CD4-positive, CD25-positive, alpha-beta regulatory T cell (primary cell): ENCODE measurements at regions not wholly inside any gene's neighbourhood (a gene's known extent, or its start where the extent isn't known, plus 50 kb on each side); places are given as distances from the start of the nearest gene placed in this dataset.

ENCODE experiments used
- ATAC-seq, 2 donors: fragments of 150-1000 bp; cut with Tn5 transposase; one replicate each; pipeline ENCODE4 v1.10.0; 2021; ENCODE audit warnings: low read depth in 2 of 2, moderate number of reproducible peaks in 2 of 2, moderate library complexity in 1 of 2
- DNase-seq, 3 donors: peaks; one replicate each; pipeline versions ENCODE4 v3.0.0 to v3.0.0-alpha.2; 2012 to 2022; ENCODE audit warnings: mixed read lengths in 1 of 3
- H3K27ac ChIP-seq: one replicate; pipeline ENCODE4 v1.7.0; 2013; ENCODE audit warnings: mild to moderate bottlenecking, low read length; ENCODE audit not compliant: insufficient read depth, poor library complexity, severe bottlenecking
- H3K27me3 ChIP-seq: one replicate; pipeline ENCODE4 v1.7.0; 2013; ENCODE audit warnings: low read length; ENCODE audit not compliant: control insufficient read depth, insufficient read depth
- H3K36me3 ChIP-seq: one replicate; pipeline ENCODE4 v1.7.0; 2013; ENCODE audit warnings: mild to moderate bottlenecking, low read length, moderate library complexity; ENCODE audit not compliant: control insufficient read depth, insufficient read depth
- H3K4me1 ChIP-seq: 2 replicates; pipeline ENCODE4 v1.7.0; 2013; ENCODE audit warnings: mild to moderate bottlenecking, low read length; ENCODE audit not compliant: insufficient read depth, control insufficient read depth, poor library complexity, severe bottlenecking
- H3K4me3 ChIP-seq: one replicate; pipeline ENCODE4 v1.7.0; 2013; ENCODE audit warnings: low read depth, mild to moderate bottlenecking, low read length, moderate library complexity
- H3K9me3 ChIP-seq, 2 experiments: 1 replicate in 1 of 2; 2 replicates in 1 of 2; pipeline ENCODE4 v1.7.0; 2013; ENCODE audit warnings: low read length in 2 of 2, mild to moderate bottlenecking in 1 of 2, moderate library complexity in 1 of 2; ENCODE audit not compliant: control insufficient read depth in 2 of 2
- H3K27ac Mint-ChIP-seq, 3 donors: one replicate each; pipeline ENCODE4 v1.8.0; 2020 to 2022; ENCODE audit warnings: mild to moderate bottlenecking in 3 of 3, mixed read lengths in 3 of 3, moderate library complexity in 2 of 3
- H3K27me3 Mint-ChIP-seq: one replicate; pipeline ENCODE4 v1.8.0; 2022; ENCODE audit warnings: mild to moderate bottlenecking, mixed read lengths
- H3K36me3 Mint-ChIP-seq: one replicate; pipeline ENCODE4 v1.8.0; 2020; ENCODE audit warnings: mixed read lengths
- H3K4me1 Mint-ChIP-seq, 4 donors: one replicate each; pipeline ENCODE4 v1.8.0; 2020 to 2022; ENCODE audit warnings: mixed read lengths in 4 of 4, mild to moderate bottlenecking in 1 of 4
- H3K4me3 Mint-ChIP-seq, 4 donors: one replicate each; pipeline ENCODE4 v1.8.0; 2020 to 2022; ENCODE audit warnings: mild to moderate bottlenecking in 4 of 4, mixed read lengths in 4 of 4, moderate library complexity in 3 of 4
- H3K9me3 Mint-ChIP-seq, 7 donors: one replicate each; pipeline ENCODE4 v1.8.0; 2020 to 2022; ENCODE audit warnings: mixed read lengths in 7 of 7, mild to moderate bottlenecking in 3 of 7, moderate library complexity in 2 of 7

DNA sequence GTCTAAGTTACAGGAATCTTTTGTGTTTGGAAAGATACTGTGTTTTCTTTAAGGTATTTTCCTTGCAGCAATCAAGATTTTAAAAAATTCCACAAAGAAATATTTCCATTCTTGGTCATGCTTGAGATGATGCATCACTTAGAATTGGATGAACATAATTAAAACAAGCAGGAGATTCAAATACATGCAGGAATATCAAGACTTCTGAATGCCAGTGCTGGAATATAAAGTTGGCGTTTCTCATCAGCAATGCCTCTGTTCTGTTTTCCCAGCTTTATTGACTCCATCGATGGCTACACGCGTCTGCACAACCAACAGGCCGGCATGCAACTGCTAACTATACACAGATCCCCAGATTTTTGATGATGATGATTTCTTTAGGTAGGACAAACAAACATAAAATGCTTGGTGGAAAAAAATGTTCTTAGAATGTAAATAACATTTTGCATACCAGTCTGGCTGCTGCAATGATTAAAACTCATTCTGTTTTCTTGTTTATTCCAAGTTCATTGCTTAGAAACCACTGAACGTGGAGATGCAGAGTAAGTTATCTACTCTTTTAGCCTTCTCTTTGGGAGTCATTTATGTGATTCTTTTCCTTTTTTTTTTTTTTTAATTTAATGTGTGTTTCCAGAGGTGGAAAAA, 91.3 kb upstream of the FAM171A1 start:
- H3K4me1 Mint-ChIP-seq, result peaks cover 0 to 7% (median 0%) of the 10 kb centered on the region in 4 donors
- H3K36me3 ChIP-seq, result no peaks in the 10 kb centered on the region
- no peak overlapping the region for H3K4me3 ChIP-seq
- H3K36me3 Mint-ChIP-seq, result no peaks in the 10 kb centered on the region
- H3K9me3 Mint-ChIP-seq, result peaks cover 0 to 11% (median 3%) of the 10 kb centered on the region in 7 donors
- H3K27me3 ChIP-seq, result peaks cover 6% of the 10 kb centered on the region
- H3K4me1 ChIP-seq, result no peaks in the 10 kb centered on the region
- peaks cover 8% of the 10 kb centered on the region for H3K27me3 Mint-ChIP-seq
- H3K27ac Mint-ChIP-seq, result no peak overlapping the region
- ATAC-seq (no peak), DNase-seq (no peak)
- H3K9me3 ChIP-seq, result peaks cover 0 to 4% of the 10 kb centered on the region in 2 experiments
- no peak overlapping the region for H3K27ac ChIP-seq
- H3K4me3 Mint-ChIP-seq, result no peak overlapping the region

GRCh38 chr10:15461353-15462108, 90.4 kb upstream of the FAM171A1 start:
- peak in 1 of 3 donors; percentile 5 for DNase-seq
- no peak overlapping the region for H3K27ac Mint-ChIP-seq

GRCh38 chr10:15460661-15461060, 89.6 kb upstream of the FAM171A1 start:
- Mint-ChIP-seq H3K9me3 (peaks cover 0 to 11% (median 3%) of the 10 kb centered on the region in 7 donors), H3K4me1 (peaks cover 0 to 7% (median 0%) of the 10 kb centered on the region in 4 donors), H3K4me3 (no peak overlapping the region), H3K27me3 (peaks cover 8% of the 10 kb centered on the region), H3K27ac (no peak overlapping the region), H3K36me3 (no peaks in the 10 kb centered on the region)
- peaks cover 0 to 4% of the 10 kb centered on the region in 2 experiments for H3K9me3 ChIP-seq
- H3K36me3 ChIP-seq, result no peaks in the 10 kb centered on the region
- DNase-seq (no peak), ATAC-seq (no peak)
- no peak overlapping the region for H3K27ac ChIP-seq
- no peaks in the 10 kb centered on the region for H3K4me1 ChIP-seq
- no peak overlapping the region for H3K4me3 ChIP-seq
- peaks cover 12% of the 10 kb centered on the region for H3K27me3 ChIP-seq

More at GRCh38 chr10:15461353-15462108, 90.4 kb upstream of the FAM171A1 start:
- H3K27ac ChIP-seq, result no peak overlapping the region
- H3K27me3 ChIP-seq, result peaks cover 12% of the 10 kb centered on the region
- H3K4me3 Mint-ChIP-seq, result no peak overlapping the region
- ATAC-seq, result no peak
- H3K4me1 Mint-ChIP-seq, result peaks cover 0 to 7% (median 0%) of the 10 kb centered on the region in 4 donors
- H3K9me3 Mint-ChIP-seq, result peaks cover 0 to 11% (median 3%) of the 10 kb centered on the region in 7 donors
- H3K9me3 ChIP-seq, result peaks cover 0 to 4% of the 10 kb centered on the region in 2 experiments
- no peak overlapping the region for H3K4me3 ChIP-seq
- H3K27me3 Mint-ChIP-seq, result peaks cover 8% of the 10 kb centered on the region
- H3K4me1 ChIP-seq, result no peaks in the 10 kb centered on the region
- no peaks in the 10 kb centered on the region for H3K36me3 ChIP-seq
- H3K36me3 Mint-ChIP-seq, result no peaks in the 10 kb centered on the region

GRCh38 chr10:15459218-15459617, 88.1 kb upstream of the FAM171A1 start:
- Histone ChIP-seq H3K9me3 (peaks cover 0 to 4% of the 10 kb centered on the region in 2 experiments), H3K27ac (no peak overlapping the region), H3K27me3 (peaks cover 12% of the 10 kb centered on the region), H3K4me1 (no peaks in the 10 kb centered on the region), H3K36me3 (no peaks in the 10 kb centered on the region), H3K4me3 (no peak overlapping the region)
- H3K36me3 Mint-ChIP-seq, result no peaks in the 10 kb centered on the region
- no peak for DNase-seq
- no peak for ATAC-seq
- H3K9me3 Mint-ChIP-seq, result peaks cover 0 to 11% (median under 1%) of the 10 kb centered on the region in 7 donors
- H3K4me3 Mint-ChIP-seq, result no peak overlapping the region
- H3K27ac Mint-ChIP-seq, result no peak overlapping the region
- H3K4me1 Mint-ChIP-seq, result peaks cover 0 to 7% (median 0%) of the 10 kb centered on the region in 4 donors
- peaks cover 16% of the 10 kb centered on the region for H3K27me3 Mint-ChIP-seq

- Mint-ChIP-seq H3K27me3 (peaks cover 23% of the 10 kb centered on the region), H3K4me1 (peaks cover 0 to 7% (median 0%) of the 10 kb centered on the region in 4 donors), H3K9me3 (no peaks in the 10 kb centered on the region), H3K4me3 (no peak overlapping the region), H3K36me3 (no peaks in the 10 kb centered on the region), H3K27ac (no peak overlapping the region)
- Histone ChIP-seq H3K36me3 (no peaks in the 10 kb centered on the region), H3K9me3 (no peaks in the 10 kb centered on the region), H3K27ac (no peak overlapping the region), H3K4me1 (no peaks in the 10 kb centered on the region), H3K4me3 (no peak overlapping the region), H3K27me3 (peaks cover 16% of the 10 kb centered on the region)
- ATAC-seq, result no peak
- no peak for DNase-seq
Measured at GRCh38 chr10:15457382-15457781, 86.3 kb upstream of the FAM171A1 start.

DNA sequence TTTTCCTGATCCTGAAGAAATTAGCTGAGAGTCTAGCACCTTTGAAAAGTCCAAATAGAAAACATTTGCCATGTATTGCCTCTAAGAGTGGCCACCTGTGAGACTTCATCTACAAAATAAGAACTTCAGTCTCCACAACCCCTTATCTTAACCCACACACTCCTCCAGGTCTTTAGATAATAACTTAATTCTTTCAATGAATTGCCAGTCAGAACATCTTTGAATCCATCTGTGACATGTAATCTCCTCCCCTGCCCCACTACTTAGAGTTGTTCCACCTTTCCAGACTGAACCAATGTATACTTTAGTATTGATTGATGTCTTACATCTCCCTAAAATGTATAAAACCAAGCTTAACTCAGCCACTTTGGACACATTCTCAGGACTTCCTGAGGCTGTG, 84.4 kb upstream of the FAM171A1 start:
- peaks cover 0 to 1% (median 0%) of the 10 kb centered on the region in 7 donors for H3K9me3 Mint-ChIP-seq

GRCh38 chr10:15453926-15454325, 82.8 kb upstream of the FAM171A1 start:
- Mint-ChIP-seq H3K4me1 (peaks cover 0 to 7% (median 0%) of the 10 kb centered on the region in 4 donors), H3K27me3 (peaks cover 32% of the 10 kb centered on the region), H3K9me3 (peaks cover 0 to 2% (median 0%) of the 10 kb centered on the region in 7 donors), H3K4me3 (no peak overlapping the region), H3K36me3 (no peaks in the 10 kb centered on the region), H3K27ac (no peak overlapping the region)
- Histone ChIP-seq H3K9me3 (no peaks in the 10 kb centered on the region), H3K4me3 (no peak overlapping the region), H3K27me3 (peaks cover 18% of the 10 kb centered on the region), H3K27ac (no peak overlapping the region), H3K36me3 (no peaks in the 10 kb centered on the region), H3K4me1 (no peaks in the 10 kb centered on the region)
- no peak for ATAC-seq
- DNase-seq, result no peak

More for the DNA sequence above, 84.4 kb upstream of the FAM171A1 start:
- DNase-seq (no peak), ATAC-seq (no peak)
- peaks cover 32% of the 10 kb centered on the region for H3K27me3 Mint-ChIP-seq
- no peaks in the 10 kb centered on the region for H3K36me3 Mint-ChIP-seq
- H3K4me1 Mint-ChIP-seq, result peaks cover 0 to 7% (median 0%) of the 10 kb centered on the region in 4 donors
- H3K27ac ChIP-seq, result no peak overlapping the region
- H3K27ac Mint-ChIP-seq, result no peak overlapping the region
- H3K36me3 ChIP-seq, result no peaks in the 10 kb centered on the region
- no peaks in the 10 kb centered on the region for H3K4me1 ChIP-seq
- H3K4me3 Mint-ChIP-seq, result no peak overlapping the region
- H3K4me3 ChIP-seq, result no peak overlapping the region
- peaks cover 16% of the 10 kb centered on the region for H3K27me3 ChIP-seq
- no peaks in the 10 kb centered on the region for H3K9me3 ChIP-seq
